ENCODE measurements at regions not wholly inside any gene's neighbourhood (a gene's known extent, or its start where the extent isn't known, plus 50 kb on each side); places are given as distances from the start of the nearest gene placed in this dataset.

DNA sequence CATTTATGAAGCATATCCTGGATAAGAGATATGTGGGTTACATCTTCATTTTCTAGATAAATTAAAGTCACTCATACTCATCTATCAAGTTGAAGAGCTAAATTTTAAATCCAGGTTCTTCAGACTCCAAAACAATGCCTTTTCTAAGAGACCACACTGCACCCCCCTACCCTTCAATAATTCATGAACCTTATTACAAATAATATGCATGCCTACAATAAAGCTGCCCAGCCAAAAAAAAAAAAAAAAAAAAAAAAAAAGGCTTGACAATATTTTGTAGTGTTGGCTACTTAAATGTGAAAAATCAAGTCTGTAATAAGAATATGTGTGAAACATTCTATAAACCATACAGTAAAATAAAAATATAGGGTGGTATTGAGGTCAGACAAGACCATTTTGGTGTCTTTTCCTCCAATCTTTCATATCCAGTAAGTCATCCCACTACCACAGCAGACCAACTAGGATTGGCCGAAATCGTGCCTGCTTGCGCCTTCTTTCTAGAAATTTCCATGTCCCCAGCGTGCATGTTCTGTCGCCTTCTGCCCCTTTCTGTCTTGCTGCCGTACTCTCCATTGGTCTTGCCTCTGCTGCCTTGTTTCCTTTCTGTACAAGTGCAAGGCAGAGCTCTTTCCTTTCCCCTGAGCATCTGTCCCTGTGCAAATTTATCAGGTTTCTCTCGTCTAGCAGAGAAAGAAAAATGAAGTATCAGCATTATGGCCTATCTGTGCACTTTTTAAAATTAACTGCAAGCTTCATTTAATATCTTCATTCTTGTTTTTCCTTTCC, 92.6 kb upstream of the NDUFV2 start:
- peak overlapping the region in 1 of 2 experiments; percentile 84 for H3K27ac ChIP-seq (ENCODE audit: insufficient read depth in 1 of 2, low read depth in 1 of 2, low read length in 2 of 2, poor library complexity in 1 of 2, severe bottlenecking in 2 of 2)
- H3K36me3 ChIP-seq (ENCODE audit: control insufficient read depth in 4 of 4, insufficient read depth in 4 of 4, low read length in 3 of 4): no peaks in the 10 kb centered on the region
- H3K9me3 ChIP-seq (ENCODE audit: control extremely low read depth in 1 of 5, control insufficient read depth in 4 of 5, insufficient read depth in 2 of 5, low read depth in 1 of 5, low read length in 4 of 5): no peaks in the 10 kb centered on the region
- no peak overlapping the region for H3K4me3 ChIP-seq (ENCODE audit: control insufficient read depth in 1 of 7, extremely low read depth in 1 of 7, insufficient read depth in 4 of 7, low read depth in 2 of 7, low read length in 6 of 7)
- ChIA-PET POLR2A (interaction anchor here (0.6 kb wide), 1 partner anchor 63 kb away, joined by 4 read pairs; no protein-coding TSS in a partner anchor), CTCF (no interaction called here)
- H3K27me3 ChIP-seq (replicated peaks in 2 of 5; ENCODE audit: control insufficient read depth in 4 of 5, insufficient read depth in 5 of 5, low read length in 4 of 5): no peaks in the 10 kb centered on the region
- WGBS (ENCODE audit: insufficient coverage): 94% methylated on average over 7 of the region's 7 CpGs
- no peak for DNase-seq
- H3K4me1 ChIP-seq (ENCODE audit: control extremely low read depth in 1 of 4, control insufficient read depth in 4 of 4, insufficient read depth in 4 of 4, low read length in 3 of 4): no peaks in the 10 kb centered on the region

GRCh38 chr18:9011431-9011830, 91.1 kb upstream of the NDUFV2 start:
- ChIA-PET CTCF (no interaction called here), POLR2A (no interaction called here)
- no peaks in the 10 kb centered on the region for H3K27me3 ChIP-seq (replicated peaks in 2 of 5; ENCODE audit: control insufficient read depth in 4 of 5, insufficient read depth in 5 of 5, low read length in 4 of 5)
- 87% methylated on average over 5 of the region's 5 CpGs for WGBS (ENCODE audit: insufficient coverage)
- H3K27ac ChIP-seq (ENCODE audit: insufficient read depth in 1 of 2, low read depth in 1 of 2, low read length in 2 of 2, poor library complexity in 1 of 2, severe bottlenecking in 2 of 2): no peak overlapping the region
- H3K4me3 ChIP-seq (ENCODE audit: control insufficient read depth in 1 of 7, extremely low read depth in 1 of 7, insufficient read depth in 4 of 7, low read depth in 2 of 7, low read length in 6 of 7): no peak overlapping the region
- H3K9me3 ChIP-seq (ENCODE audit: control extremely low read depth in 1 of 5, control insufficient read depth in 4 of 5, insufficient read depth in 2 of 5, low read depth in 1 of 5, low read length in 4 of 5): no peaks in the 10 kb centered on the region
- H3K4me1 ChIP-seq (ENCODE audit: control extremely low read depth in 1 of 4, control insufficient read depth in 4 of 4, insufficient read depth in 4 of 4, low read length in 3 of 4): peaks cover 0 to under 1% (median 0%) of the 10 kb centered on the region in 4 experiments
- no peaks in the 10 kb centered on the region for H3K36me3 ChIP-seq (ENCODE audit: control insufficient read depth in 4 of 4, insufficient read depth in 4 of 4, low read length in 3 of 4)
- DNase-seq: no peak

- Histone ChIP-seq H3K9me3 (ENCODE audit: control extremely low read depth in 1 of 5, control insufficient read depth in 4 of 5, insufficient read depth in 2 of 5, low read depth in 1 of 5, low read length in 4 of 5) (no peaks in the 10 kb centered on the region), H3K27me3 (replicated peaks in 2 of 5; ENCODE audit: control insufficient read depth in 4 of 5, insufficient read depth in 5 of 5, low read length in 4 of 5) (no peaks in the 10 kb centered on the region), H3K4me1 (ENCODE audit: control extremely low read depth in 1 of 4, control insufficient read depth in 4 of 4, insufficient read depth in 4 of 4, low read length in 3 of 4) (peaks cover 0 to 16% (median 14%) of the 10 kb centered on the region in 4 experiments), H3K4me3 (ENCODE audit: control insufficient read depth in 1 of 7, extremely low read depth in 1 of 7, insufficient read depth in 4 of 7, low read depth in 2 of 7, low read length in 6 of 7) (no peak overlapping the region), H3K27ac (ENCODE audit: insufficient read depth in 1 of 2, low read depth in 1 of 2, low read length in 2 of 2, poor library complexity in 1 of 2, severe bottlenecking in 2 of 2) (no peak overlapping the region), H3K36me3 (ENCODE audit: control insufficient read depth in 4 of 4, insufficient read depth in 4 of 4, low read length in 3 of 4) (no peaks in the 10 kb centered on the region)
- no CpG with 5 or more reads among the region's 2 CpGs for WGBS (ENCODE audit: insufficient coverage)
- DNase-seq: no peak
- ChIA-PET POLR2A (no interaction called here), CTCF (interaction anchor here (1.2 kb wide), 1 partner anchor 1643 kb away, joined by 3 read pairs; no protein-coding TSS in a partner anchor)
Measured at GRCh38 chr18:9013926-9014373, 88.5 kb upstream of the NDUFV2 start.

DNA sequence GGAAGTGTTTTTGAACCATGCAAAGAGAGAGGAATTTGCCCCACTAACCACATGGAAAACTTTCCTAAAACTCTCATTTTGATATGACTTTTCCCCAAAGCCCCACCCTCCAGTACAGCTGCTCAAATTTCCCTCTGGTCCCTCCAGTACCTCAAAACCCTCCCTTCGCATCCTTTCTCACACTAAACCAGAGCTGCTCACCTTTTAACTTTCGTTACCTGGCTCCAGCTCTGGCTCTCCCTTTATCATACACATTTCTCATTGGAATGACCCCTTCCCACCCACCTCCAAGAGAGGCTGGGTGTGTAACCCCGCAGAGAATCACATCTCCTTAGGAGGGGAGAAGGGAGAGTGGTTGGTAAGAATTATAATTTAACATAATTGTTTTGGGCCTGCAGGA, 86.8 kb upstream of the NDUFV2 start:
- H3K27ac ChIP-seq (ENCODE audit: insufficient read depth in 1 of 2, low read depth in 1 of 2, low read length in 2 of 2, poor library complexity in 1 of 2, severe bottlenecking in 2 of 2): peak overlapping the region in 1 of 2 experiments; percentile 82
- peaks cover 0 to 16% (median 14%) of the 10 kb centered on the region in 4 experiments for H3K4me1 ChIP-seq (ENCODE audit: control extremely low read depth in 1 of 4, control insufficient read depth in 4 of 4, insufficient read depth in 4 of 4, low read length in 3 of 4)
- H3K9me3 ChIP-seq (ENCODE audit: control extremely low read depth in 1 of 5, control insufficient read depth in 4 of 5, insufficient read depth in 2 of 5, low read depth in 1 of 5, low read length in 4 of 5): no peaks in the 10 kb centered on the region
- H3K36me3 ChIP-seq (ENCODE audit: control insufficient read depth in 4 of 4, insufficient read depth in 4 of 4, low read length in 3 of 4): no peaks in the 10 kb centered on the region
- no peak overlapping the region for H3K4me3 ChIP-seq (ENCODE audit: control insufficient read depth in 1 of 7, extremely low read depth in 1 of 7, insufficient read depth in 4 of 7, low read depth in 2 of 7, low read length in 6 of 7)
- ChIA-PET CTCF (interaction anchor here (1.3 kb wide), 1 partner anchor 15 kb away, joined by 3 read pairs; no protein-coding TSS in a partner anchor), POLR2A (no interaction called here)
- no peaks in the 10 kb centered on the region for H3K27me3 ChIP-seq (replicated peaks in 2 of 5; ENCODE audit: control insufficient read depth in 4 of 5, insufficient read depth in 5 of 5, low read length in 4 of 5)
- 100% methylated on average over 1 of the region's 3 CpGs for WGBS (ENCODE audit: insufficient coverage)
- no peak for DNase-seq

DNA sequence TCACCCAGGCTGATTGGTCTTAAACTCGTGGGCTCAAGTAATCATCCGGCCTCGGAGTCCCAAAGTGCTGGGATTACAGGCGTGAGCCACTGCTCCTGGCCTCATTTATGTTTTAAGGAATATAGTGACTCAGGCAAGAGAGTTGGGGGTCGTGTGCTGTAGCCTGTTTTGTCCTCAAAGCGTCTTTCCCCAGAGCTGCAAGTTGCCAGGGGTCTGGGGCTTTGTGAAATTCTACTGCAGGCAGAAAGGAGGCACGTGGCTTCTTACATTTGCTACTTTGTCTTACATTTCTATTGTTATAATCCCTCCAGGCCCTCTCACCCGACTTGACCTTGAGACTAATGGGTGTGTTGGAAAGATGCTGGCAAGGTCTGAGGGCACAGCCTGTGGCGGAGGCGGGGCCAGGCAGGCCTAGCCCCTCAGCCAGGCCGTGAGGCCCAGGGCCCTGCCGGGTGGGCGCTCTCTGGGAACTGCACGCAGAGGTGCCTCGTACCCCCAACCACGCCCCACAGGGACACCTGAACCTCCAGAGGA, 85.8 kb upstream of the NDUFV2 start:
- H3K4me3 ChIP-seq (ENCODE audit: control insufficient read depth in 1 of 7, extremely low read depth in 1 of 7, insufficient read depth in 4 of 7, low read depth in 2 of 7, low read length in 6 of 7): peak overlapping the region in 3 of 7 experiments; percentile 60 to 69 (median 61)
- no peak for DNase-seq
- H3K27ac ChIP-seq (ENCODE audit: insufficient read depth in 1 of 2, low read depth in 1 of 2, low read length in 2 of 2, poor library complexity in 1 of 2, severe bottlenecking in 2 of 2): peak overlapping the region in 1 of 2 experiments; percentile 82
- no peaks in the 10 kb centered on the region for H3K36me3 ChIP-seq (ENCODE audit: control insufficient read depth in 4 of 4, insufficient read depth in 4 of 4, low read length in 3 of 4)
- no peaks in the 10 kb centered on the region for H3K9me3 ChIP-seq (ENCODE audit: control extremely low read depth in 1 of 5, control insufficient read depth in 4 of 5, insufficient read depth in 2 of 5, low read depth in 1 of 5, low read length in 4 of 5)
- peaks cover 0 to 16% (median 14%) of the 10 kb centered on the region in 4 experiments for H3K4me1 ChIP-seq (ENCODE audit: control extremely low read depth in 1 of 4, control insufficient read depth in 4 of 4, insufficient read depth in 4 of 4, low read length in 3 of 4)
- CTCF ChIA-PET: interaction anchor here (1.3 kb wide), 1 partner anchor 16 kb away, joined by 3 read pairs; no protein-coding TSS in a partner anchor
- H3K27me3 ChIP-seq (replicated peaks in 2 of 5; ENCODE audit: control insufficient read depth in 4 of 5, insufficient read depth in 5 of 5, low read length in 4 of 5): no peaks in the 10 kb centered on the region
- POLR2A ChIA-PET: no interaction called here
- WGBS (ENCODE audit: insufficient coverage): 51% methylated on average over 10 of the region's 16 CpGs

DNA sequence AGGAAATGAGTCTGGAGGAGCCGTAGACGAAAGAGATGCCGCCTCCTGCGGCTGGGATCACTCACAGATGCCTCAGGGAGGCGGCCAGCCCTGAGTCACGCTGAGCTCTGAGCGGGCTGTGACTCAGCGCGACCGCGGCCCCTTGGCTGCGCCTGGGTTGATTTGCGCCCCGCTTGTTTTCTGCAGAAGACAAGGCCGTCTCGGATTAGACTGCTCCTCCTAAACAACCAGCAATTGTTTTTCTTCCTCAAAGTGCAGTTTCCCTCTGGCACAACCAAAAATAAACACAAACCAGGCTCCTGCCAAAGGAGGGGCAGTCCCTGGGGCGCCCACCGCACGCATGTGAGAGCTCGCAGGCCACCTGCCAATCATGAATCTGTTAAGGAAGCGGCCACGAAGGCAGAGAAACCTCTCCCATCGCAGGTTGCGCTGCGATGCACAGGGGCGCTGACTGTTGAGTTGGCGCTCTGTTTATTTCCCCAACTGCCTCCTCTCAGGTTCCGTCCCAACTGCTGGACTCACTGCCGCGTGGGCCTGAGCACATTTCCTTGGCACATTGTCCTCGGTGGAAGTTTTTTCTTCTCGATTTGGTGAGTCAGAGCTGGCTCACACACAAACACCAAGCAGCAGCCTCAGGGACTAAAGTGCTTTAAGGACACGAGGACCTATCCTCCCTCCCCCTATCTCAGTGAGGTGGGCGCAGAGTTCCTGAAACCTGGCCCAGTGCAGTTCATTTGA, 85.2 kb upstream of the NDUFV2 start:
- POLR2A ChIA-PET: no interaction called here
- CTCF ChIA-PET: no interaction called here
- peak overlapping the region in 1 of 2 experiments; percentile 82 for H3K27ac ChIP-seq (ENCODE audit: insufficient read depth in 1 of 2, low read depth in 1 of 2, low read length in 2 of 2, poor library complexity in 1 of 2, severe bottlenecking in 2 of 2)

More for the DNA sequence above, 85.2 kb upstream of the NDUFV2 start:
- Histone ChIP-seq H3K9me3 (ENCODE audit: control extremely low read depth in 1 of 5, control insufficient read depth in 4 of 5, insufficient read depth in 2 of 5, low read depth in 1 of 5, low read length in 4 of 5) (no peaks in the 10 kb centered on the region), H3K4me1 (ENCODE audit: control extremely low read depth in 1 of 4, control insufficient read depth in 4 of 4, insufficient read depth in 4 of 4, low read length in 3 of 4) (peaks cover 0 to 16% (median 14%) of the 10 kb centered on the region in 4 experiments), H3K4me3 (ENCODE audit: control insufficient read depth in 1 of 7, extremely low read depth in 1 of 7, insufficient read depth in 4 of 7, low read depth in 2 of 7, low read length in 6 of 7) (peak overlapping the region in 5 of 7 experiments; percentile 33 to 69 (median 60)), H3K27me3 (replicated peaks in 2 of 5; ENCODE audit: control insufficient read depth in 4 of 5, insufficient read depth in 5 of 5, low read length in 4 of 5) (no peaks in the 10 kb centered on the region), H3K36me3 (ENCODE audit: control insufficient read depth in 4 of 4, insufficient read depth in 4 of 4, low read length in 3 of 4) (no peaks in the 10 kb centered on the region)
- 22% methylated on average over 30 of the region's 34 CpGs for WGBS (ENCODE audit: insufficient coverage)
- DNase-seq: peak; percentile 86 to 97 (median 96)
